AG04450 (cell line): ENCODE measurements at regions not wholly inside any gene's neighbourhood (a gene's known extent, or its start where the extent isn't known, plus 50 kb on each side); places are given as distances from the start of the nearest gene placed in this dataset.

Experiments used
- CTCF ChIA-PET: fragments of 300-600, 350-600 bp; formaldehyde crosslinking; extraction: SDS; loops from one replicate; lab custom pipeline; 2022; ENCODE audit warnings: antibody characterized with exemption, inconsistent platforms; lab: Charles Lee
- POLR2A ChIA-PET: fragments of 350-600 bp; formaldehyde crosslinking; extraction: SDS; loops from one replicate; lab custom pipeline; 2021; ENCODE audit warnings: antibody characterized with exemption, inconsistent platforms; lab: Yijun Ruan, JAX
- DNase-seq: peaks from one replicate; pipeline ENCODE4 v3.0.0-alpha.2; 2011; ENCODE audit warnings: low read depth, low spot score
- H3K27ac ChIP-seq: one replicate; pipeline ENCODE4 v1.5.1; 2012; ENCODE audit warnings: low read depth, low read length, control low read depth
- H3K27me3 ChIP-seq: one replicate; pipeline ENCODE4 v1.6.0; 2012; ENCODE audit warnings: low read length; ENCODE audit not compliant: control insufficient read depth, insufficient read depth
- H3K4me3 ChIP-seq: 2 replicates; pipeline ENCODE4 v1.5.1; 2011; ENCODE audit warnings: mild to moderate bottlenecking, low read depth, low read length, control low read depth
- H3K9me3 ChIP-seq: 2 replicates; pipeline ENCODE4 v1.5.1; 2012; ENCODE audit warnings: low read length; ENCODE audit not compliant: control insufficient read depth, insufficient read depth
- TF ChIP-seq, protein P1 (sequence below): IDR thresholded peaks from 2 replicates; pipeline ENCODE4 v1.5.1; 2011; ENCODE audit warnings: low read depth, low read length, control low read depth, inconsistent platforms

DNA sequence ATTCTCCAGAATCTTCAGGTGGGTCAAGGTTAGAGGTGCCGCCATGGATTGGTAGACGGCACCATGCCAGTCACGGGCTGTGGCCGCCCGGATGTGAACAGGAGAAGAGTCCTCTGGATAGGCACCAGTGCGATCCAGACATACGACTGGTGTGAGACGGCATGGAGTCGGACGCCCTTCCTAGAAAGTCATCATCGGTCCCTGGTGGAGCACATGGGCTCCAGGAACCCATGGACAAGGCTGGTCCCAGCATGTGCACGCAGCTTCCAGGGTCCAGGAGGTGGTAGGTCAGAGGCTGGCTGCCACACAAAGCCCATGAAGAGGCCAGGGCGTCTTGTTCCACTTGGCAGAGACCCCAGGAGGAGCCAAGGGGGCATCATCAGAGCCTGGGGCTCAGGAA lies 276.1 kb upstream of the LRRC3B start:
- ChIA-PET POLR2A (no interaction called here), CTCF (no interaction called here)
- DNase-seq = no peak
- TF ChIP-seq, protein P1, sequence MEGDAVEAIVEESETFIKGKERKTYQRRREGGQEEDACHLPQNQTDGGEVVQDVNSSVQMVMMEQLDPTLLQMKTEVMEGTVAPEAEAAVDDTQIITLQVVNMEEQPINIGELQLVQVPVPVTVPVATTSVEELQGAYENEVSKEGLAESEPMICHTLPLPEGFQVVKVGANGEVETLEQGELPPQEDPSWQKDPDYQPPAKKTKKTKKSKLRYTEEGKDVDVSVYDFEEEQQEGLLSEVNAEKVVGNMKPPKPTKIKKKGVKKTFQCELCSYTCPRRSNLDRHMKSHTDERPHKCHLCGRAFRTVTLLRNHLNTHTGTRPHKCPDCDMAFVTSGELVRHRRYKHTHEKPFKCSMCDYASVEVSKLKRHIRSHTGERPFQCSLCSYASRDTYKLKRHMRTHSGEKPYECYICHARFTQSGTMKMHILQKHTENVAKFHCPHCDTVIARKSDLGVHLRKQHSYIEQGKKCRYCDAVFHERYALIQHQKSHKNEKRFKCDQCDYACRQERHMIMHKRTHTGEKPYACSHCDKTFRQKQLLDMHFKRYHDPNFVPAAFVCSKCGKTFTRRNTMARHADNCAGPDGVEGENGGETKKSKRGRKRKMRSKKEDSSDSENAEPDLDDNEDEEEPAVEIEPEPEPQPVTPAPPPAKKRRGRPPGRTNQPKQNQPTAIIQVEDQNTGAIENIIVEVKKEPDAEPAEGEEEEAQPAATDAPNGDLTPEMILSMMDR = no peak
- Histone ChIP-seq H3K27me3 (no peaks in the 10 kb centered on the region), H3K27ac (no peak overlapping the region), H3K4me3 (no peak overlapping the region), H3K9me3 (peaks cover 27% of the 10 kb centered on the region)

DNA sequence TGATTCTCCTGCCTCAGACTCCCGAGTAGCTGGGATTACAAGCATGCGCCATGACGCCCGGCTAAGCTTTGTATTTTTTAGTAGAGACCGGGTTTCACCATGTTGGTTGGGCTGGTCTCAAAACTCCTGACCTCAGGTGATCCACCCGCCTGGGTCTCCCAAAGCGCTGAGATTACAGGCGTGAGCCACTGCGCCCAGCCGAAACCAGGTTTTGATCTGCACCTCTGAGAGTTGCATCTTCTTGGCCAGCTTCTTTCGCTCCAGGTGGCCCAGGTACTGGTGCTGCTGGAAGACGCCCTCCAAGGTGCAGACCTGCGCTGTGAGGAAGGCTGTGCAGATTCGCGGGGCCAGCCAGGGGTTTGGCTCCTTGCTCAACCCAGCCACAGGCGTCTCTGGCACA lies 275.4 kb upstream of the LRRC3B start:
- H3K9me3 ChIP-seq = peaks cover 27% of the 10 kb centered on the region
- POLR2A ChIA-PET = no interaction called here

DNA sequence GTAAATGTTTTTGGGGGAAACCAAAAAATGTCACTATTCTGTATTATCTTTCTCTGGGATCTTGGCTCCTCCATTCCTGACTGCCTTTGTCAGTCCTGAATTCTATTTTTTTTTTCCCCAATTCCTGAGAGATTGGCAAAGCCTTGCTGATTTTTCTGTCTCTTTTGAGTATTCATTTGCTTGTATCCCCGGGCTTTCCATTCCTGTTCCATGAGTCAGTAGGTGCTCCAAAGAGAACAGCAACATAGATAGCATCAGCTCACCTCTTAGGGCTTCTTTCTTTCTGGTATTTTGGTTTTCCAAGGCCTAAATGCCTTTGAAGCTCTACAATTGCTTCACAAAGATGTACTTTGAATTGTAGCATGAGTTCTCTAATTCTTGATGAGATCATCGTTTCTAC lies 271.7 kb upstream of the LRRC3B start:
- Histone ChIP-seq H3K9me3 (peaks cover 21% of the 10 kb centered on the region), H3K4me3 (no peak overlapping the region), H3K27ac (no peak overlapping the region), H3K27me3 (no peaks in the 10 kb centered on the region)
- no peak for DNase-seq
- ChIA-PET POLR2A (no interaction called here), CTCF (no interaction called here)
- TF ChIP-seq, protein P1 = no peak

More for the DNA sequence above, 275.4 kb upstream of the LRRC3B start:
- no peak for DNase-seq
- no peak overlapping the region for H3K27ac ChIP-seq
- H3K27me3 ChIP-seq = no peaks in the 10 kb centered on the region
- CTCF ChIA-PET = no interaction called here
- TF ChIP-seq, protein P1 = no peak
- no peak overlapping the region for H3K4me3 ChIP-seq

DNA sequence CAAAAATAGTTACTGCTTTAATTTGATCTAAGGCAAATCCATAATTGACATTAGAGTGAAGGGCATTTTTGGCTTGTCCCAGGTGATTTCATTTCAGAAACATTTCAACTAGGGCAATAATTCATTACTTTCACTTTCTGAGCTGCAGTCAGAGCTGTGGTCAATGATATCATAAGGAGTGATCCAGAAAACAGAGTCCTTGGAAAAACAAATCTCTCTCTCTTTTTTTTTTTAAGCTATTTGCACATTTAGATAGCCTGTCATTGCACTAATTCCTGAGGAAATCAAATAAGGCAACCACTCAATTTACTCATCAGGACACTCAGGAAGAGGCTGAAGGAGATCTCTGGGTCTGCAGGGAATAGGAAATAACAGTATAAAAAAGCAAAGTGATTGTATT lies 269.5 kb upstream of the LRRC3B start:
- ChIA-PET CTCF (interaction anchor here (0.6 kb wide), 1 partner anchor 496 kb away, joined by 3 read pairs; no protein-coding TSS in a partner anchor), POLR2A (no interaction called here)
- no peaks in the 10 kb centered on the region for H3K27me3 ChIP-seq
- TF ChIP-seq, protein P1 = no peak
- H3K27ac ChIP-seq = no peak overlapping the region
- H3K4me3 ChIP-seq = no peak overlapping the region
- DNase-seq = no peak
- peaks cover 8% of the 10 kb centered on the region; the same call in 1 of the 2 replicates for H3K9me3 ChIP-seq

DNA sequence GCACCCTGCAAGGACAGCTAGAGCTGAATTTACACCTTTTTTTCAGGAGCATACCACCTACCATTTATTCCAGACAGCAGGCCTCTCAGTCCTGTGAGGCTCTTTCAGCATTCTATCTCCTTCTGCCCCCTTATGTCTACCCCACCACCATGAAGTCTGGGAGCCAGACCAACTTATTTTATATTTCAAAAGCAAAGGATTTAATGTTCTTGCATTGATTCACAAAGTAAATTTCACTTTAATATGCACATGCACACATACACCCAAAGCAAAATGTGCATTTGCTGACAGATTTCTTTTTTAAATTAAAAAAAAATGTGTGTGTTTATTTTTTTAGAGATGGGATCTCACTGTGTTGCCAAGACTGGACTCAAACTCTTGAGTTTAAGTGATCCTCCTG lies 264.2 kb upstream of the LRRC3B start:
- Histone ChIP-seq H3K4me3 (no peak overlapping the region), H3K27me3 (no peaks in the 10 kb centered on the region), H3K9me3 (peaks cover 12% of the 10 kb centered on the region), H3K27ac (no peak overlapping the region)
- DNase-seq = no peak
- CTCF ChIA-PET = no interaction called here
- POLR2A ChIA-PET = no interaction called here
- TF ChIP-seq, protein P1 = no peak
